T-cell (primary cell): ENCODE measurements at regions not wholly inside any gene's neighbourhood (a gene's known extent, or its start where the extent isn't known, plus 50 kb on each side); places are given as distances from the start of the nearest gene placed in this dataset.

ENCODE experiments used
- ATAC-seq, 4 experiments: fragments of 200-7000 bp in 3 of 4; fragments of 150-1000 bp in 1 of 4; cut with Tn5 transposase; replicated peaks in 1 of 4; 1 replicate in 3 of 4; 2 replicates in 1 of 4; pipeline ENCODE4 v1.10.0; 2021; ENCODE audit warnings: moderate library complexity in 3 of 4, mild to moderate bottlenecking in 2 of 4, moderate number of reproducible peaks in 1 of 4
- CTCF ChIA-PET, 2 donors: fragments of 300-600 bp; sonication (Branson Sonifier 250); formaldehyde crosslinking; loops; one replicate each; lab custom pipeline; 2022; ENCODE audit warnings: antibody characterized with exemption in 2 of 2; lab: Charles Lee
- POLR2A ChIA-PET, 2 donors: fragments of 300-600 bp; sonication (Branson Sonifier 250); formaldehyde crosslinking; loops; one replicate each; lab custom pipeline; 2022; ENCODE audit warnings: antibody characterized with exemption in 2 of 2; lab: Charles Lee
- DNase-seq, 35 experiments: peaks; one replicate each; pipeline versions ENCODE4 v3.0.0 to v3.0.0-alpha.2; 2013 to 2023
- H3K27ac ChIP-seq: one replicate; pipeline ENCODE4 v1.5.1; 2013; ENCODE audit warnings: low read length
- H3K27me3 ChIP-seq, 2 experiments: replicated peaks in 1 of 2; 1 replicate in 1 of 2; 2 replicates in 1 of 2; pipeline versions ENCODE4 v1.6.1 to v1.7.0; 2013; ENCODE audit warnings: low read length in 1 of 2, mixed read lengths in 1 of 2; ENCODE audit not compliant: control insufficient read depth in 2 of 2, insufficient read depth in 2 of 2; ENCODE audit errors: extremely low read depth in 1 of 2
- H3K36me3 ChIP-seq, 2 donors: 1 replicate in 1 of 2; 2 replicates in 1 of 2; pipeline versions ENCODE4 v1.6.1 to v1.7.0; 2013; ENCODE audit warnings: low read length in 1 of 2; ENCODE audit not compliant: control insufficient read depth in 2 of 2, insufficient read depth in 1 of 2; ENCODE audit errors: extremely low read depth in 1 of 2
- H3K4me1 ChIP-seq, 2 experiments: 1 replicate in 1 of 2; 2 replicates in 1 of 2; pipeline versions ENCODE4 v1.6.1 to v1.7.0; 2013; ENCODE audit warnings: low read length in 2 of 2, mixed read lengths in 1 of 2; ENCODE audit not compliant: insufficient read depth in 2 of 2, control insufficient read depth in 1 of 2; ENCODE audit errors: extremely low read depth in 1 of 2
- H3K4me3 ChIP-seq, 2 donors: 1 replicate in 1 of 2; 2 replicates in 1 of 2; pipeline versions ENCODE4 v1.5.1 to v1.7.0; 2013; ENCODE audit warnings: mild to moderate bottlenecking in 2 of 2, low read length in 1 of 2, moderate library complexity in 1 of 2; ENCODE audit not compliant: control insufficient read depth in 1 of 2; ENCODE audit errors: extremely low read depth in 1 of 2
- H3K9me3 ChIP-seq: 2 replicates; pipeline ENCODE4 v1.7.0; 2013
- H3K27ac Mint-ChIP-seq, 2 donors: one replicate each; pipeline ENCODE4 v1.8.0; 2020 to 2021; ENCODE audit warnings: mild to moderate bottlenecking in 2 of 2, mixed read lengths in 2 of 2
- H3K27me3 Mint-ChIP-seq, 2 donors: one replicate each; pipeline ENCODE4 v1.8.0; 2021 to 2022; ENCODE audit warnings: mixed read lengths in 2 of 2
- H3K36me3 Mint-ChIP-seq: one replicate; pipeline ENCODE4 v1.8.0; 2021; ENCODE audit warnings: mixed read lengths
- H3K4me1 Mint-ChIP-seq, 3 donors: one replicate each; pipeline ENCODE4 v1.8.0; 2020 to 2022; ENCODE audit warnings: mixed read lengths in 3 of 3, mild to moderate bottlenecking in 1 of 3
- H3K4me3 Mint-ChIP-seq, 3 donors: one replicate each; pipeline ENCODE4 v1.8.0; 2020 to 2022; ENCODE audit warnings: mild to moderate bottlenecking in 3 of 3, mixed read lengths in 3 of 3, moderate library complexity in 3 of 3
- H3K9me3 Mint-ChIP-seq, 3 donors: one replicate each; pipeline ENCODE4 v1.8.0; 2020 to 2022; ENCODE audit warnings: mixed read lengths in 3 of 3
- WGBS: methylation state at CpG from one replicate; pipeline ENCODE4 v1.1.5; 2013; ENCODE audit warnings: missing lambda C conversion rate; ENCODE audit not compliant: insufficient coverage; 5-methylcytosine and 5-hydroxymethylcytosine counted together

DNA sequence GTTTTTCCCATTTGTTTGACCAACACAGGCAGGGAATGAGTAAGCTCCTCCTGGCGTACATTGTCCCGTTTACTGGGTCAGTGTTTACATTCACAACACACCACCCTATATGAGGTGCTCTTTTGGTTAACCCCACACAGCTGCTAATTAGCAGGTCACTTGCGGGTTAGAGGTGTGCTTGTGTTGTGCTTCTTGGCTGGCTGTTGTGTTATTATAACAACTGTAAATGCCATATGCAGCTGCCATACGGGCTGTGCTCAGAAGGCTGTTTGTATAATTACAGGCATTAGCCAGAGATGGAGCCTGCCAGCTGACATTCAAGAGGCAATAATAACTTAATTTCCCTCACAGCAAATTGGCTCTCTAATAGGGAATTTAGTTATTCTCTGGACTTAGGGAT is 205.1 kb upstream of the ELAC2 start:
- H3K9me3 ChIP-seq, result no peaks in the 10 kb centered on the region
- no peaks in the 10 kb centered on the region for H3K36me3 Mint-ChIP-seq
- no peak overlapping the region for H3K27ac ChIP-seq
- H3K27ac Mint-ChIP-seq, result no peak overlapping the region
- H3K4me1 ChIP-seq, result no peaks in the 10 kb centered on the region
- CTCF ChIA-PET, result no interaction called here
- DNase-seq, result no peak
- POLR2A ChIA-PET, result no interaction called here
- H3K4me1 Mint-ChIP-seq, result no peaks in the 10 kb centered on the region
- H3K4me3 Mint-ChIP-seq, result no peak overlapping the region
- H3K9me3 Mint-ChIP-seq, result peaks cover 0 to 7% (median 0%) of the 10 kb centered on the region in 3 donors
- no peak for ATAC-seq
- H3K27me3 ChIP-seq, result peaks cover 0 to 3% of the 10 kb centered on the region in 2 experiments
- WGBS, result no CpG with 5 or more reads among the region's 4 CpGs
- H3K27me3 Mint-ChIP-seq, result peaks cover 0 to 2% of the 10 kb centered on the region in 2 donors
- H3K36me3 ChIP-seq, result no peaks in the 10 kb centered on the region
- H3K4me3 ChIP-seq, result no peak overlapping the region

DNA sequence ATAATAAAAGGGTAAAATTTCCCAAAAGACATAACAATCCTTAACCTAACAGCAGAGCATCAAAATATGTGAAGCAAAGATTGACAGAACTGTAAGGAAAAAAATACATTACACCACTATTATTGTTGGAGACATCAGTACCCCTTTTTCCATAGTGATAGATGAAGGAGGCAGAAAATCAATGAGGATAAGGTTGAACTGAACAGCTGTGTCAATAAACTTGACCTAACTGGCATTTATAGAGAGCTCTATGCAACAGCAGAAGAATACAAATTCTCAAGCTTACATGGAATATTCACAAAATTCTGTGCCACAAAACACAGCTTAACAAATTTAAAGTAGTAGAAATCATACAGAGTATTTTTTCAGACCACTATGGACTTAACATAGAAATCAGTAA is 195.0 kb upstream of the ELAC2 start:
- no peaks in the 10 kb centered on the region for H3K27me3 ChIP-seq
- no peak for DNase-seq
- no peaks in the 10 kb centered on the region for H3K4me1 ChIP-seq
- H3K9me3 ChIP-seq, result no peaks in the 10 kb centered on the region
- no peak overlapping the region for H3K27ac ChIP-seq
- Mint-ChIP-seq H3K27ac (no peak overlapping the region), H3K4me3 (no peak overlapping the region), H3K36me3 (no peaks in the 10 kb centered on the region), H3K9me3 (peaks cover 2 to 9% (median 9%) of the 10 kb centered on the region in 3 donors), H3K27me3 (peaks cover 0 to 2% of the 10 kb centered on the region in 2 donors), H3K4me1 (no peaks in the 10 kb centered on the region)
- no peak for ATAC-seq
- no peaks in the 10 kb centered on the region for H3K36me3 ChIP-seq
- H3K4me3 ChIP-seq, result no peak overlapping the region
- CTCF ChIA-PET, result no interaction called here
- POLR2A ChIA-PET, result no interaction called here

DNA sequence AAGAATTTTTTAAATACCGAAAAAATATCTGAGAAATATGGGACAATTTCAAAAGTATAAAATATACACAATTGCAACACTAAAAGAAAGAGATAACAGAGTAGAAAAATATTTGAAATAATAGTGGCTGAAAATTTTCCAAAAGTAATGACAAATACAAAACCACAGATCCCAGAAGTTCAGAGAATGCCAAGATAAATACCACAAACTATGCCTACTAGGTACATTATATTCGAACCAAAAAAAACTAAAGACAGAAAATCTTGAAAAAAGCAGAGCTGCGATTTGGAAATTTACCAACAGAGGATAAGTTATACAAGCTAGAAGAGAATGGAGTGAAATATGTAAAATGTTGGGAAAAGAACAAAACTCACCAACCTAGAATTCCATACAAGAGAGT is 191.3 kb upstream of the ELAC2 start:
- ChIA-PET POLR2A (no interaction called here), CTCF (interaction anchor here in 1 of 2 donors (1.1 kb wide), 1 partner anchor 10 kb away, joined by 4 read pairs; no protein-coding TSS in a partner anchor)
- no peak overlapping the region for H3K4me3 Mint-ChIP-seq
- H3K27ac ChIP-seq, result no peak overlapping the region
- no peak overlapping the region for H3K27ac Mint-ChIP-seq
- no peaks in the 10 kb centered on the region for H3K4me1 ChIP-seq
- H3K9me3 Mint-ChIP-seq, result peaks cover 2 to 9% (median 5%) of the 10 kb centered on the region in 3 donors
- no peaks in the 10 kb centered on the region for H3K27me3 ChIP-seq
- no peaks in the 10 kb centered on the region for H3K36me3 ChIP-seq
- no peak overlapping the region for H3K4me3 ChIP-seq
- no peaks in the 10 kb centered on the region for H3K9me3 ChIP-seq
- ATAC-seq (no peak), DNase-seq (no peak)
- WGBS, result no CpG with 5 or more reads among the region's 3 CpGs
- H3K4me1 Mint-ChIP-seq, result no peaks in the 10 kb centered on the region
- H3K27me3 Mint-ChIP-seq, result peaks cover 3 to 4% of the 10 kb centered on the region in 2 donors
- no peaks in the 10 kb centered on the region for H3K36me3 Mint-ChIP-seq

DNA sequence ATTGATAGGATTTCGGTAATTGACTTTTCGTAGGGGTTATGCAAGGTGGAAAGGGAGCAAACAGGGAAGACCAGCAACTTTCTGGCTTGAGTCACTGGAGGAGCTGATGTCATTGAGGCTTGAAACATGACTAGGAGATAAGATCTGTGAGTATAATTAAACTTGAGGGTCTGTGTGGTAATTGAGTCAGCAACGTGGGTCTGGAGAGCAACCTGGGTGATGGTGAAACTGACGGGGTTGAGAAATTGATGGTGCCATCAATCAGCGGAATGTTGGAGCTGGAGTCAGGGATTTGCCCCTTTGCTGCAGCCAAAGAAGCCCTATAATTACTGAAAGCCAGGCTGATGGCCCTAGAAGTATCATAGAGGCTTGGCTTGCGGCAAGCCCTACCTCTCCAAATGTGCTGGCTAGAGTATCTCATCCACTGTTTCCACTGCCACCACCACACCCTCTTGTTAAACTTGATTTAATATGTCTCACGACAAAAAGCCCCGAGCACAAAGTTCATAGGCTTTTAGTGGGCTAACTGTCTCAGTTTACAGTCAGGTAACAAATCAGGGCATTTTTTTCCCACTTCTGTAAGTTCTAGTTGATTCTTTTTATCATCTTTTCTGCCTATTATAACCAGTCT is 186.9 kb upstream of the ELAC2 start:
- H3K9me3 ChIP-seq, result no peaks in the 10 kb centered on the region
- no peaks in the 10 kb centered on the region for H3K27me3 ChIP-seq
- 68% methylated on average over 8 of the region's 8 CpGs for WGBS
- H3K27ac Mint-ChIP-seq, result no peak overlapping the region
- H3K4me1 Mint-ChIP-seq, result no peaks in the 10 kb centered on the region
- peaks cover 0 to 3% (median 0%) of the 10 kb centered on the region in 3 donors for H3K9me3 Mint-ChIP-seq
- H3K4me3 Mint-ChIP-seq, result no peak overlapping the region
- no peaks in the 10 kb centered on the region for H3K36me3 ChIP-seq
- no peak overlapping the region for H3K4me3 ChIP-seq
- H3K27ac ChIP-seq, result no peak overlapping the region
- no peaks in the 10 kb centered on the region for H3K36me3 Mint-ChIP-seq
- DNase-seq (no peak), ATAC-seq (no peak)
- peaks cover 5% of the 10 kb centered on the region in 2 donors for H3K27me3 Mint-ChIP-seq
- POLR2A ChIA-PET, result no interaction called here
- CTCF ChIA-PET, result no interaction called here
- no peaks in the 10 kb centered on the region for H3K4me1 ChIP-seq

DNA sequence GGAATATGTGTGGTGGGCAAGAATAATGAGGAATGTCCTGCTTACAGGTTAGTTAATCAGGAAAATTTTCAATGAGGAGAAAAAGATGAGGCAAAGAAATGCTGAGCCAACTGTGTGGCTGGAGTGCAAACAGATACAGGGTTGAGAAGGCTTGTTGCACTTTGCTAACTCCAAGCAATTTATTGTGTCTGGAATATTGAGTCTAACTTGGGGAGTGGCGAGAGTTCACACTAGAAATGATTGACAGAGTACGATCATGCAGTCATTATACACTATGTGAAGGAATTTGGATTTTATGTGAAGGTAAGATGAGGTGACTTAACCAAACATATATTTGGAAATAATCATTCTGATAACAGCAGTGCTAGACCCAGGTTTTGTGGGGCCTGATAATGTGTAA is 185.0 kb upstream of the ELAC2 start:
- Histone ChIP-seq H3K36me3 (no peaks in the 10 kb centered on the region), H3K27me3 (no peaks in the 10 kb centered on the region), H3K4me1 (no peaks in the 10 kb centered on the region), H3K9me3 (no peaks in the 10 kb centered on the region), H3K4me3 (no peak overlapping the region), H3K27ac (no peak overlapping the region)
- peaks cover 0 to 4% (median 3%) of the 10 kb centered on the region in 3 donors for H3K9me3 Mint-ChIP-seq
- ChIA-PET POLR2A (no interaction called here), CTCF (no interaction called here)
- no peaks in the 10 kb centered on the region for H3K4me1 Mint-ChIP-seq
- H3K36me3 Mint-ChIP-seq, result no peaks in the 10 kb centered on the region
- ATAC-seq (no peak), DNase-seq (no peak)
- peaks cover 5 to 6% of the 10 kb centered on the region in 2 donors for H3K27me3 Mint-ChIP-seq
- no peak overlapping the region for H3K4me3 Mint-ChIP-seq
- no peak overlapping the region for H3K27ac Mint-ChIP-seq
- WGBS, result no CpG with 5 or more reads among the region's 2 CpGs

DNA sequence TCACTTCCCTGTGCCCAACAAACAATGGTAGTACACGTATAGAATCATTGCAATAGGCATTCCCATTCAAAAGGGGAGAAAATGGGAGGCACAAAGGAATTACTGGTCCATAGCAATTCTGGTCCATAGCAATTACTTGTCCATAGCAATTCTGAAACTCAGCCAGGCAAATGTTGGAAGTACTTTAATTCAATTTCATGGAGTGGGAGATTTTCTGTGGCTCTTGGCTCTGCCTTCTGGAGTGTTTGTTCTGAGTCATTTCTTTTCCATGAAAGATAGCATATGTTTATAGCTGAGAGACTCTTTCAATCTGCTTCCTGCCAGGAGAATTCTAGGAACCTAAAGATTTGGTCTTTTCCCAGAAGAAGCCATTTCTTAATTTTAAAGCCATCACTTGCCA is 182.8 kb upstream of the ELAC2 start:
- Mint-ChIP-seq H3K36me3 (no peaks in the 10 kb centered on the region), H3K4me1 (no peaks in the 10 kb centered on the region), H3K4me3 (no peak overlapping the region), H3K27me3 (peaks cover 3 to 6% of the 10 kb centered on the region in 2 donors), H3K9me3 (peaks cover 0 to 4% (median 3%) of the 10 kb centered on the region in 3 donors), H3K27ac (no peak overlapping the region)
- ChIA-PET CTCF (no interaction called here), POLR2A (no interaction called here)
- Histone ChIP-seq H3K9me3 (no peaks in the 10 kb centered on the region), H3K27me3 (no peaks in the 10 kb centered on the region), H3K27ac (no peak overlapping the region), H3K4me3 (no peak overlapping the region), H3K4me1 (no peaks in the 10 kb centered on the region), H3K36me3 (no peaks in the 10 kb centered on the region)
- DNase-seq (no peak), ATAC-seq (no peak)
- no CpG with 5 or more reads among the region's 1 CpG for WGBS

DNA sequence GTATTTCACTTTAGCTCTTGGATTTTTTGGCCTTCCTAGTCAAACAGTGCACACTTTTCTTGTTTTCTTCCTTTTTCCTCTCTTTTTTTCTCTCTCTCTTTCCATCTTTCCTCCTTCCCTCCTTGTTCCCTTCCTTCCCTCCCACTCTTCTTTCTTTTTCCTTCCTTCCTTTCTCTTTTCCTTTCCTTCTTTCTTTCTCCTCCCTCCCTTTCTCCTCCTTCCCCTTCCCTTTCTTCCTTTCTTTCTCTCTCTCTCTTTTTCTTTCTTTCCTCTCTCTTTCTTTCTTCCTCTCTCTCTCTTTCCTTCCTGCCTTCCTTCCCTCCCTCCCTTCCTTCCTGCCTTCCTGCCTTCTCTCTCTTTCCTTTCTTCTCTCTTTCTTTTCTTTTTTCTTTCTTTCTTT is 181.6 kb upstream of the ELAC2 start:
- ATAC-seq, result no peak

More for the DNA sequence above, 181.6 kb upstream of the ELAC2 start:
- no peaks in the 10 kb centered on the region for H3K4me1 ChIP-seq
- no peaks in the 10 kb centered on the region for H3K36me3 Mint-ChIP-seq
- peaks cover 3 to 6% of the 10 kb centered on the region in 2 donors for H3K27me3 Mint-ChIP-seq
- H3K4me1 Mint-ChIP-seq, result no peaks in the 10 kb centered on the region
- H3K9me3 ChIP-seq, result no peaks in the 10 kb centered on the region
- no peak overlapping the region for H3K27ac Mint-ChIP-seq
- H3K4me3 ChIP-seq, result no peak overlapping the region
- peaks cover 0 to 4% (median 3%) of the 10 kb centered on the region in 3 donors for H3K9me3 Mint-ChIP-seq
- ChIA-PET POLR2A (no interaction called here), CTCF (interaction anchor here in 1 of 2 donors (1.1 kb wide), 1 partner anchor 10 kb away, joined by 4 read pairs; no protein-coding TSS in a partner anchor)
- H3K27ac ChIP-seq, result no peak overlapping the region
- H3K36me3 ChIP-seq, result no peaks in the 10 kb centered on the region
- DNase-seq, result no peak
- no peaks in the 10 kb centered on the region for H3K27me3 ChIP-seq
- H3K4me3 Mint-ChIP-seq, result no peak overlapping the region
